HepG2 (cell line): ENCODE measurements at regions not wholly inside any gene's neighbourhood (a gene's known extent, or its start where the extent isn't known, plus 50 kb on each side); places are given as distances from the start of the nearest gene placed in this dataset.

Experiments used
- ATAC-seq: fragments of 200-7000 bp; cut with Tn5 transposase; 3 replicates; pipeline ENCODE4 v1.9.1; 2020; ENCODE audit warnings: mild to moderate bottlenecking, moderate library complexity
- BruUV-seq: library from RNA; stranded (reverse); fragments of 400-500 nt; replicated peaks from 2 replicates; lab custom pipeline; 2021; lab: Mats Ljungman, UMichigan
- CTCF ChIA-PET: fragments of 300-600 bp; formaldehyde crosslinking; extraction: SDS; loops from one replicate; lab custom pipeline; 2021; ENCODE audit warnings: low total read pairs, inconsistent platforms, low intra/inter-chr PET ratio; lab: Yijun Ruan, JAX
- POLR2A ChIA-PET: fragments of 350-600 bp; sonication (Branson Sonifier 250); formaldehyde crosslinking; loops from one replicate; lab custom pipeline; 2020; ENCODE audit warnings: antibody characterized with exemption, inconsistent platforms; lab: Yijun Ruan, JAX
- DNase-seq: peaks from one replicate; pipeline ENCODE4 v3.0.0-alpha.2; 2015; ENCODE audit warnings: low spot score
- FAIRE-seq: peaks from 3 replicates; lab custom pipeline; 2011; peaks lifted over from hg19 to GRCh38; lab: Jason Lieb, UNC
- H2AFZ ChIP-seq: one replicate; pipeline ENCODE4 v1.6.1; 2011; ENCODE audit warnings: low read length, inconsistent platforms
- H3K27ac ChIP-seq: fragments of 300-600 bp; 3 replicates; pipeline ENCODE4 v1.8.0; 2011; ENCODE audit warnings: mixed run types, mild to moderate bottlenecking, mixed read lengths, low read length, inconsistent platforms; ENCODE audit not compliant: insufficient read depth; ENCODE audit errors: extremely low read length
- H3K27me3 ChIP-seq, 2 experiments: fragments of 200-600 bp in 1 of 2; 2 replicates in 1 of 2; 3 replicates in 1 of 2; pipeline versions ENCODE4 v1.6.0 to v1.8.0; 2011; ENCODE audit warnings: low read length in 2 of 2, mild to moderate bottlenecking in 2 of 2, moderate library complexity in 2 of 2, inconsistent platforms in 1 of 2; ENCODE audit not compliant: insufficient read depth in 2 of 2, control insufficient read depth in 1 of 2
- H3K36me3 ChIP-seq, 2 experiments: fragments of 200-600 bp in 1 of 2; replicated peaks in 1 of 2; 2 replicates in 1 of 2; 3 replicates in 1 of 2; pipeline versions ENCODE4 v1.5.1 to v1.8.0; 2011; ENCODE audit warnings: low read length in 2 of 2, inconsistent platforms in 1 of 2; ENCODE audit not compliant: insufficient read depth in 2 of 2, control insufficient read depth in 1 of 2
- H3K4me1 ChIP-seq: 2 replicates; pipeline ENCODE4 v1.5.1; 2012; ENCODE audit warnings: low read length, inconsistent platforms; ENCODE audit not compliant: insufficient read depth
- H3K4me2 ChIP-seq: 2 replicates; pipeline ENCODE4 v1.6.0; 2011; ENCODE audit warnings: low read depth, low read length, inconsistent platforms
- H3K4me3 ChIP-seq, 3 experiments: fragments of 200-600 bp in 1 of 3; sonication (generic), shearing (Covaris generic) in 1 of 3; replicated peaks in 1 of 3; 2 replicates each; pipeline ENCODE4 v1.5.1; 2011 to 2016; ENCODE audit warnings: low read length in 3 of 3, inconsistent platforms in 2 of 3, low read depth in 2 of 3, mild to moderate bottlenecking in 2 of 3, control low read depth in 1 of 3, mixed read lengths in 1 of 3; ENCODE audit not compliant: insufficient read depth in 1 of 3
- H3K79me2 ChIP-seq: one replicate; pipeline ENCODE4 v1.6.1; 2011; ENCODE audit warnings: low read length, inconsistent platforms; ENCODE audit not compliant: insufficient read depth
- H3K9ac ChIP-seq: 2 replicates; pipeline ENCODE4 v1.6.0; 2011; ENCODE audit warnings: mild to moderate bottlenecking, low read depth, low read length, inconsistent platforms; ENCODE audit not compliant: insufficient read depth
- H3K9me3 ChIP-seq: 2 replicates; pipeline ENCODE4 v1.5.1; 2012; ENCODE audit warnings: mild to moderate bottlenecking, low read length
- H4K20me1 ChIP-seq: 2 replicates; pipeline ENCODE4 v1.6.0; 2011; ENCODE audit warnings: inconsistent platforms, mild to moderate bottlenecking, low read length, moderate library complexity; ENCODE audit not compliant: insufficient read depth
- AKNA ChIP-seq: sonication (generic); formaldehyde crosslinking; IDR thresholded peaks from 2 replicates; pipeline ENCODE4 v1.4.0; 2020; ENCODE audit warnings: missing genetic modification reagents, borderline replicate concordance
- PPARG ChIP-seq: conservative IDR thresholded peaks from 2 replicates; pipeline ENCODE4 v1.6.1; 2016; ENCODE audit warnings: missing biosample characterization, missing genetic modification reagents
- REPIN1 ChIP-seq: sonication (generic); formaldehyde crosslinking; IDR thresholded peaks from 2 replicates; pipeline ENCODE4 v1.8.0; 2022; ENCODE audit warnings: missing genetic modification reagents, low read depth, mild to moderate bottlenecking, borderline replicate concordance
- SYNCRIP ChIP-seq: fragments of 200-400 bp; formaldehyde crosslinking; IDR thresholded peaks from 2 replicates; pipeline ENCODE4 v1.6.1; 2018; ENCODE audit warnings: mild to moderate bottlenecking, low read depth, low read length; ENCODE audit not compliant: insufficient read depth
- THAP9 ChIP-seq: sonication (generic); formaldehyde crosslinking; IDR thresholded peaks from 2 replicates; pipeline ENCODE4; 2020; ENCODE audit warnings: missing genetic modification reagents, mild to moderate bottlenecking, borderline replicate concordance
- ZNF317 ChIP-seq: sonication (generic); formaldehyde crosslinking; IDR thresholded peaks from 2 replicates; pipeline ENCODE4 v1.5.0; 2020; ENCODE audit warnings: mild to moderate bottlenecking, missing genetic modification reagents
- ZNF605 ChIP-seq: sonication (generic); formaldehyde crosslinking; IDR thresholded peaks from 2 replicates; pipeline ENCODE4 v1.8.0; 2022; ENCODE audit warnings: mild to moderate bottlenecking, missing genetic modification reagents
- ZNF607 ChIP-seq: sonication (generic); formaldehyde crosslinking; IDR thresholded peaks from 2 replicates; pipeline ENCODE4 v1.5.1; 2020; ENCODE audit warnings: missing genetic modification reagents, mild to moderate bottlenecking, borderline replicate concordance
- ZNF7 ChIP-seq: IDR thresholded peaks from 2 replicates; pipeline ENCODE4 v1.6.1; 2016; ENCODE audit warnings: missing biosample characterization, missing genetic modification reagents
- ZNF891 ChIP-seq: sonication (generic); formaldehyde crosslinking; IDR thresholded peaks from 2 replicates; pipeline ENCODE4 v1.5.0; 2020; ENCODE audit warnings: mild to moderate bottlenecking, missing genetic modification reagents
- WGBS: methylation state at CpG from one replicate; pipeline ENCODE4 v1.1.6; 2017; ENCODE audit warnings: low lambda C conversion rate; 5-methylcytosine and 5-hydroxymethylcytosine counted together
- in situ Hi-C: cut with HindIII; loops from 2 replicates; pipeline ENCODE4 v1.10.0; 2017; ENCODE audit warnings: low pct_unique_long_range_greater_than_20kb; ENCODE audit not compliant: extremely low pct_ligation_motif_present
- intact Hi-C: fragments of 100-400 bp; cut with micrococcal nuclease; formaldehyde crosslinking; loops from one replicate; pipeline ENCODE4 v1.10.0; 2022; ENCODE audit not compliant: unreplicated experiment

- ChIA-PET POLR2A (no interaction called here), CTCF (no interaction called here)
- no peaks in the 10 kb centered on the region for H4K20me1 ChIP-seq
- WGBS = 0% methylated on average over 2 of the region's 4 CpGs
- intact Hi-C loops (no loop called here), in situ Hi-C loops (no loop called here)
- H3K36me3 ChIP-seq = no peaks in the 10 kb centered on the region
- H3K27ac ChIP-seq = no peak overlapping the region
- H3K4me3 ChIP-seq = no peak overlapping the region
- FAIRE-seq = no peak
- no peak for ATAC-seq
- H3K27me3 ChIP-seq = peaks cover 0 to 1% of the 10 kb centered on the region in 2 experiments; a peak in 1 of 5 replicates
- DNase-seq = no peak
- H3K4me1 ChIP-seq = no peaks in the 10 kb centered on the region
- no peak overlapping the region for H3K9ac ChIP-seq
- H3K9me3 ChIP-seq = no peaks in the 10 kb centered on the region
- no peak for TF ChIP-seq THAP9 (CRISPR knock-in tag)
- TF ChIP-seq PPARG (CRISPR knock-in tag) = no peak
- TF ChIP-seq ZNF605 (CRISPR knock-in tag) = no peak
- no peak for TF ChIP-seq ZNF607 (CRISPR knock-in tag)
- H3K79me2 ChIP-seq = no peaks in the 10 kb centered on the region
- no peak overlapping the region for H2AFZ ChIP-seq
- no TSS peak for BruUV-seq
- H3K4me2 ChIP-seq = no peak overlapping the region
These were observed 245.7 kb downstream of the COL4A1 start for GRCh38 chr13:110061270-110061669.

GRCh38 chr13:110057052-110057451, 249.9 kb downstream of the COL4A1 start:
- H3K4me1 ChIP-seq = no peaks in the 10 kb centered on the region
- BruUV-seq = no TSS peak
- 34% methylated on average over 7 of the region's 9 CpGs for WGBS
- no peak overlapping the region for H3K9ac ChIP-seq
- H3K27ac ChIP-seq = no peak overlapping the region
- H3K79me2 ChIP-seq = no peaks in the 10 kb centered on the region
- no peak overlapping the region for H2AFZ ChIP-seq
- H3K9me3 ChIP-seq = no peaks in the 10 kb centered on the region
- H4K20me1 ChIP-seq = no peaks in the 10 kb centered on the region
- H3K27me3 ChIP-seq = peaks cover 0 to 1% of the 10 kb centered on the region in 2 experiments; a peak in 1 of 5 replicates
- ChIA-PET CTCF (no interaction called here), POLR2A (no interaction called here)
- no peak overlapping the region for H3K4me3 ChIP-seq
- no peaks in the 10 kb centered on the region for H3K36me3 ChIP-seq
- in situ Hi-C loops (no loop called here), intact Hi-C loops (no loop called here)
- H3K4me2 ChIP-seq = no peak overlapping the region
- FAIRE-seq (no peak), DNase-seq (no peak), ATAC-seq (no peak)
- TF ChIP-seq AKNA (CRISPR knock-in tag) (no peak), ZNF317 (no peak), ZNF891 (no peak), REPIN1 (no peak), SYNCRIP (no peak), ZNF7 (no peak)
